Suprapubic skin (tissue), 4 donors: ENCODE measurements at regions not wholly inside any gene's neighbourhood (a gene's known extent, or its start where the extent isn't known, plus 50 kb on each side); places are given as distances from the start of the nearest gene placed in this dataset.

ENCODE experiments used
- DNase-seq, 2 donors: peaks; one replicate each; pipeline ENCODE4 v3.0.0-alpha.2; 2019; ENCODE audit warnings: low spot score in 2 of 2
- H3K27ac ChIP-seq: fragments of 200-600 bp; sonication (generic); one replicate; pipeline ENCODE4 v1.5.1; 2019
- H3K27me3 ChIP-seq: fragments of 200-600 bp; sonication (generic); one replicate; pipeline ENCODE4 v1.5.1; 2019
- H3K36me3 ChIP-seq: fragments of 200-600 bp; sonication (generic); one replicate; pipeline ENCODE4 v1.5.1; 2019
- H3K4me1 ChIP-seq: fragments of 200-600 bp; sonication (generic); one replicate; pipeline ENCODE4 v1.5.1; 2019
- H3K4me3 ChIP-seq: fragments of 200-600 bp; sonication (generic); one replicate; pipeline ENCODE4 v1.5.1; 2019; ENCODE audit warnings: mild to moderate bottlenecking
- H3K9me3 ChIP-seq: fragments of 200-600 bp; sonication (generic); one replicate; pipeline ENCODE4 v1.5.1; 2019
- CTCF ChIP-seq, 2 donors: fragments of 200-600 bp in 1 of 2; fragments of 450-650 bp in 1 of 2; sonication (generic) in 1 of 2; IDR thresholded peaks; one replicate each; pipeline ENCODE4 v1.5.1; 2016 to 2019; ENCODE audit warnings: antibody characterized with exemption in 2 of 2, mild to moderate bottlenecking in 1 of 2, moderate library complexity in 1 of 2
- EP300 ChIP-seq: sonication (generic); formaldehyde crosslinking; IDR thresholded peaks from one replicate; pipeline ENCODE4 v1.6.1; 2017; ENCODE audit warnings: antibody characterized with exemption
- POLR2A ChIP-seq, 2 donors: fragments of 450-650 bp; IDR thresholded peaks; one replicate each; pipeline ENCODE4 v1.6.1; 2017; ENCODE audit warnings: antibody characterized with exemption in 2 of 2, mild to moderate bottlenecking in 2 of 2, moderate library complexity in 2 of 2
- POLR2AphosphoS5 ChIP-seq, 3 donors: sonication (generic); formaldehyde crosslinking; IDR thresholded peaks; one replicate each; pipeline ENCODE4 v1.6.1; 2017; ENCODE audit warnings: antibody characterized with exemption in 3 of 3
- WGBS: methylation state at CpG from one replicate; pipeline ENCODE4 v1.1.5; 2018; 5-methylcytosine and 5-hydroxymethylcytosine counted together

GRCh38 chr2:236749346-236749745 lies 179.7 kb downstream of the ACKR3 start:
- no peak for DNase-seq
- H3K27me3 ChIP-seq: no peaks in the 10 kb centered on the region
- no peak overlapping the region for H3K27ac ChIP-seq
- H3K4me3 ChIP-seq: no peak overlapping the region
- H3K36me3 ChIP-seq: no peaks in the 10 kb centered on the region
- TF ChIP-seq POLR2AphosphoS5 (IDR thresholded peaks at IDR 0.05) (no peak), EP300 (no peak), POLR2A (IDR thresholded peaks at IDR 0.05) (no peak), CTCF (IDR thresholded peaks at IDR 0.05) (no peak)
- WGBS: 56% methylated on average over 4 of the region's 4 CpGs
- H3K4me1 ChIP-seq: peaks cover 43% of the 10 kb centered on the region
- H3K9me3 ChIP-seq: no peaks in the 10 kb centered on the region

GRCh38 chr2:236752096-236752495 lies 182.5 kb downstream of the ACKR3 start:
- Histone ChIP-seq H3K36me3 (no peaks in the 10 kb centered on the region), H3K4me3 (no peak overlapping the region), H3K27ac (no peak overlapping the region), H3K9me3 (no peaks in the 10 kb centered on the region), H3K27me3 (no peaks in the 10 kb centered on the region), H3K4me1 (peaks cover 19% of the 10 kb centered on the region)
- DNase-seq: no peak
- 97% methylated on average over 11 of the region's 11 CpGs for WGBS
- TF ChIP-seq EP300 (no peak), CTCF (IDR thresholded peaks at IDR 0.05) (no peak), POLR2A (IDR thresholded peaks at IDR 0.05) (no peak), POLR2AphosphoS5 (IDR thresholded peaks at IDR 0.05) (no peak)

GRCh38 chr2:236753606-236754270 lies 184.1 kb downstream of the ACKR3 start:
- no peak overlapping the region for H3K27ac ChIP-seq

GRCh38 chr2:236754271-236754944 lies 184.8 kb downstream of the ACKR3 start:
- 87% methylated on average over 11 of the region's 11 CpGs for WGBS
- Histone ChIP-seq H3K27ac (no peak overlapping the region), H3K4me1 (peaks cover under 1% of the 10 kb centered on the region), H3K4me3 (no peak overlapping the region), H3K9me3 (no peaks in the 10 kb centered on the region), H3K36me3 (no peaks in the 10 kb centered on the region), H3K27me3 (no peaks in the 10 kb centered on the region)
- TF ChIP-seq POLR2A (IDR thresholded peaks at IDR 0.05) (no peak), EP300 (no peak), POLR2AphosphoS5 (IDR thresholded peaks at IDR 0.05) (no peak), CTCF (IDR thresholded peaks at IDR 0.05) (no peak)
- no peak for DNase-seq

More at GRCh38 chr2:236753606-236754270, 184.1 kb downstream of the ACKR3 start:
- Histone ChIP-seq H3K4me1 (peaks cover 7% of the 10 kb centered on the region), H3K4me3 (no peak overlapping the region), H3K9me3 (no peaks in the 10 kb centered on the region), H3K27me3 (no peaks in the 10 kb centered on the region), H3K36me3 (no peaks in the 10 kb centered on the region)
- no peak for TF ChIP-seq EP300
- TF ChIP-seq POLR2A (IDR thresholded peaks at IDR 0.05): no peak
- no peak for TF ChIP-seq POLR2AphosphoS5 (IDR thresholded peaks at IDR 0.05)
- TF ChIP-seq CTCF (IDR thresholded peaks at IDR 0.05): no peak
- peak in 1 of 2 donors; percentile 22 for DNase-seq
- WGBS: 64% methylated on average over 5 of the region's 5 CpGs

- no peak for DNase-seq
- H3K4me1 ChIP-seq: no peaks in the 10 kb centered on the region
- H3K27me3 ChIP-seq: no peaks in the 10 kb centered on the region
- TF ChIP-seq CTCF (IDR thresholded peaks at IDR 0.05) (no peak), EP300 (no peak), POLR2AphosphoS5 (IDR thresholded peaks at IDR 0.05) (no peak), POLR2A (IDR thresholded peaks at IDR 0.05) (no peak)
- no peak overlapping the region for H3K27ac ChIP-seq
- H3K36me3 ChIP-seq: no peaks in the 10 kb centered on the region
- no peak overlapping the region for H3K4me3 ChIP-seq
- no peaks in the 10 kb centered on the region for H3K9me3 ChIP-seq
- 89% methylated on average over 5 of the region's 5 CpGs for WGBS
Observed at GRCh38 chr2:236755278-236755840, 185.7 kb downstream of the ACKR3 start.
